Liver (tissue), 8 donors: ENCODE measurements at regions not wholly inside any gene's neighbourhood (a gene's known extent, or its start where the extent isn't known, plus 50 kb on each side); places are given as distances from the start of the nearest gene placed in this dataset.

Experiments used
- DNase-seq: peaks from one replicate; pipeline ENCODE4 v3.0.0-alpha.2; 2017; ENCODE audit warnings: low spot score
- H3K27ac ChIP-seq, 2 donors: one replicate each; pipeline ENCODE4 v1.7.0; 2013; ENCODE audit warnings: inconsistent platforms in 2 of 2, low read length in 2 of 2, control low read depth in 1 of 2, low read depth in 1 of 2, mild to moderate bottlenecking in 1 of 2
- H3K27me3 ChIP-seq, 4 donors: one replicate each; pipeline versions ENCODE4 v1.6.1 to v1.7.0; 2013; ENCODE audit warnings: low read length in 3 of 4, inconsistent platforms in 1 of 4, mild to moderate bottlenecking in 1 of 4, moderate library complexity in 1 of 4; ENCODE audit not compliant: control insufficient read depth in 4 of 4, insufficient read depth in 4 of 4
- H3K36me3 ChIP-seq, 4 donors: one replicate each; pipeline versions ENCODE4 v1.6.1 to v1.7.0; 2013; ENCODE audit warnings: low read length in 3 of 4, mild to moderate bottlenecking in 3 of 4, low read depth in 1 of 4, moderate library complexity in 1 of 4; ENCODE audit not compliant: control insufficient read depth in 4 of 4, insufficient read depth in 3 of 4
- H3K4me1 ChIP-seq, 4 donors: one replicate each; pipeline versions ENCODE4 v1.6.1 to v1.7.0; 2013; ENCODE audit warnings: low read length in 3 of 4, mild to moderate bottlenecking in 3 of 4, moderate library complexity in 1 of 4; ENCODE audit not compliant: control insufficient read depth in 4 of 4, insufficient read depth in 4 of 4
- H3K4me3 ChIP-seq, 3 donors: one replicate each; pipeline versions ENCODE4 v1.6.1 to v1.7.0; 2013; ENCODE audit warnings: low read length in 3 of 3, control low read depth in 1 of 3, low read depth in 1 of 3, mild to moderate bottlenecking in 1 of 3
- H3K9ac ChIP-seq, 2 donors: one replicate each; pipeline ENCODE4 v1.7.0; 2013; ENCODE audit warnings: low read length in 2 of 2, mild to moderate bottlenecking in 2 of 2, moderate library complexity in 2 of 2, control low read depth in 1 of 2, low read depth in 1 of 2
- H3K9me3 ChIP-seq, 4 donors: one replicate each; pipeline versions ENCODE4 v1.6.1 to v1.7.0; 2013; ENCODE audit warnings: low read length in 3 of 4; ENCODE audit not compliant: control insufficient read depth in 4 of 4
- ATF3 ChIP-seq: IDR thresholded peaks from 2 replicates; pipeline ENCODE4 v1.6.1; 2016; ENCODE audit warnings: antibody characterized with exemption
- CTCF ChIP-seq: fragments of 150-350 bp; IDR thresholded peaks from 2 replicates; pipeline ENCODE4 v1.5.1; 2017; ENCODE audit warnings: improper control_type of control experiment, low read depth, low read length; ENCODE audit not compliant: missing input control
- EGR1 ChIP-seq, 2 donors: IDR thresholded peaks; 2 replicates each; pipeline ENCODE4 v1.6.1; 2016 to 2018; ENCODE audit warnings: antibody characterized with exemption in 2 of 2, low read depth in 2 of 2
- FOXA1 ChIP-seq: IDR thresholded peaks from 2 replicates; pipeline ENCODE4 v1.6.1; 2016; ENCODE audit warnings: antibody characterized with exemption
- FOXA2 ChIP-seq: IDR thresholded peaks from 2 replicates; pipeline ENCODE4 v1.6.1; 2016; ENCODE audit warnings: antibody characterized with exemption
- HNF4A ChIP-seq, 2 donors: conservative IDR thresholded peaks; 2 replicates each; pipeline ENCODE4 v1.6.1; 2016; ENCODE audit warnings: antibody characterized with exemption in 2 of 2, mild to moderate bottlenecking in 2 of 2
- HNF4G ChIP-seq: IDR thresholded peaks from 2 replicates; pipeline ENCODE4 v1.6.1; 2016; ENCODE audit warnings: antibody characterized with exemption
- JUND ChIP-seq, 2 donors: IDR thresholded peaks; 2 replicates each; pipeline ENCODE4 v1.6.1; 2016; ENCODE audit warnings: antibody characterized with exemption in 2 of 2
- MAX ChIP-seq: IDR thresholded peaks from 2 replicates; pipeline ENCODE4 v1.6.1; 2016; ENCODE audit warnings: antibody characterized with exemption
- NR2F2 ChIP-seq: IDR thresholded peaks from 2 replicates; pipeline ENCODE4 v1.6.1; 2016; ENCODE audit warnings: antibody characterized with exemption
- RAD21 ChIP-seq, 2 donors: IDR thresholded peaks; 2 replicates each; pipeline ENCODE4 v1.6.1; 2016; ENCODE audit warnings: antibody characterized with exemption in 2 of 2, mild to moderate bottlenecking in 2 of 2
- REST ChIP-seq: IDR thresholded peaks from 2 replicates; pipeline ENCODE4 v1.6.1; 2016; ENCODE audit warnings: antibody characterized with exemption, mild to moderate bottlenecking
- RXRA ChIP-seq, 2 donors: IDR thresholded peaks; 2 replicates each; pipeline ENCODE4 v1.6.1; 2017 to 2018; ENCODE audit warnings: antibody characterized with exemption in 2 of 2, mild to moderate bottlenecking in 1 of 2
- SP1 ChIP-seq: IDR thresholded peaks from 2 replicates; pipeline ENCODE4 v1.6.1; 2018; ENCODE audit warnings: antibody characterized with exemption, mild to moderate bottlenecking
- TAF1 ChIP-seq: conservative IDR thresholded peaks from 2 replicates; pipeline ENCODE4 v1.6.1; 2016; ENCODE audit warnings: antibody characterized with exemption, mild to moderate bottlenecking
- YY1 ChIP-seq: IDR thresholded peaks from 2 replicates; pipeline ENCODE4 v1.6.1; 2016; ENCODE audit warnings: antibody characterized with exemption, mild to moderate bottlenecking
- ZBTB33 ChIP-seq: IDR thresholded peaks from 2 replicates; pipeline ENCODE4 v1.6.1; 2016; ENCODE audit warnings: antibody characterized with exemption
- WGBS: extraction: QIAGEN DNeasy Blood & Tissue Kit; methylation state at CpG from one replicate; pipeline ENCODE4 v1.1.7; 2013; 5-methylcytosine and 5-hydroxymethylcytosine counted together
- donor health status: healthy.
- donor health status: healthy.
- donor health status: healthy.
- donor health status: healthy.
- donor health status: healthy.

GRCh38 chr3:117308756-117309155, 599.2 kb downstream of the TUSC7 start:
- Histone ChIP-seq H3K9me3 (no peaks in the 10 kb centered on the region), H3K27ac (no peak overlapping the region), H3K4me3 (no peak overlapping the region), H3K4me1 (no peaks in the 10 kb centered on the region), H3K36me3 (no peaks in the 10 kb centered on the region), H3K27me3 (no peaks in the 10 kb centered on the region), H3K9ac (no peak overlapping the region)
- TF ChIP-seq RAD21 (IDR thresholded peaks at IDR 0.05) (no peak), FOXA1 (no peak), REST (no peak), TAF1 (no peak), YY1 (no peak), NR2F2 (no peak)
- DNase-seq, result no peak
- WGBS, result 88% methylated on average over 1 of the region's 1 CpG

GRCh38 chr3:117310536-117310935, 601.0 kb downstream of the TUSC7 start:
- Histone ChIP-seq H3K9ac (no peak overlapping the region), H3K27ac (no peak overlapping the region), H3K36me3 (no peaks in the 10 kb centered on the region), H3K4me1 (no peaks in the 10 kb centered on the region), H3K27me3 (no peaks in the 10 kb centered on the region), H3K9me3 (no peaks in the 10 kb centered on the region), H3K4me3 (no peak overlapping the region)
- WGBS, result 24% methylated on average over 1 of the region's 1 CpG
- DNase-seq, result no peak
- TF ChIP-seq FOXA1, result no peak
- TF ChIP-seq SP1, result no peak
- TF ChIP-seq RXRA (IDR thresholded peaks at IDR 0.05), result no peak
- no peak for TF ChIP-seq HNF4A (conservative IDR thresholded peaks at IDR 0.05)
- TF ChIP-seq ZBTB33, result no peak

GRCh38 chr3:117314441-117315150, 605.0 kb downstream of the TUSC7 start:
- 79% methylated on average over 2 of the region's 2 CpGs for whole genome bisulfite sequencing
- DNase-seq, result no peak
- TF ChIP-seq HNF4A (conservative IDR thresholded peaks at IDR 0.05) (no peak), ATF3 (no peak), REST (no peak), JUND (IDR thresholded peaks at IDR 0.05) (no peak), FOXA2 (no peak), NR2F2 (no peak), MAX (no peak), YY1 (no peak), HNF4G (no peak), SP1 (no peak), RXRA (IDR thresholded peaks at IDR 0.05) (no peak), EGR1 (IDR thresholded peaks at IDR 0.05; ENCODE audit: low read depth in 2 of 2) (no peak), CTCF (no peak)

More at GRCh38 chr3:117314441-117315150, 605.0 kb downstream of the TUSC7 start:
- Histone ChIP-seq H3K9me3 (no peaks in the 10 kb centered on the region), H3K27ac (no peak overlapping the region), H3K9ac (no peak overlapping the region), H3K4me3 (no peak overlapping the region), H3K4me1 (no peaks in the 10 kb centered on the region), H3K36me3 (no peaks in the 10 kb centered on the region), H3K27me3 (no peaks in the 10 kb centered on the region)
